PC-9 (cell line): ENCODE measurements at regions not wholly inside any gene's neighbourhood (a gene's known extent, or its start where the extent isn't known, plus 50 kb on each side); places are given as distances from the start of the nearest gene placed in this dataset.

Source experiments
- CTCF ChIP-seq: fragments of 200-600 bp; sonication (generic); conservative IDR thresholded peaks from 2 replicates; pipeline ENCODE4 v1.6.1; 2017; ENCODE audit warnings: mixed run types, antibody characterized with exemption, mild to moderate bottlenecking, moderate library complexity
- EZH2 ChIP-seq: fragments of 200-600 bp; sonication (generic); IDR thresholded peaks from 2 replicates; pipeline ENCODE4 v1.8.0; 2017; ENCODE audit warnings: antibody characterized with exemption, low read depth

- no peak for TF ChIP-seq CTCF
- TF ChIP-seq EZH2: no peak
These were observed 224.1 kb downstream of the BUB3 start for GRCh38 chr10:123378302-123378701.
